HCT116 (cell line): ENCODE measurements at regions not wholly inside any gene's neighbourhood (a gene's known extent, or its start where the extent isn't known, plus 50 kb on each side); places are given as distances from the start of the nearest gene placed in this dataset.

Source experiments
- ATAC-seq: fragments of 200-7000 bp; cut with Tn5 transposase; 2 replicates; pipeline ENCODE4 v1.9.1; 2020; ENCODE audit warnings: mild to moderate bottlenecking, moderate library complexity
- BruUV-seq: library from RNA; stranded (reverse); fragments of 400-500 nt; replicated peaks from 2 replicates; lab custom pipeline; 2021; lab: Mats Ljungman, UMichigan
- CTCF ChIA-PET: fragments of 300-600 bp; sonication (Branson Sonifier 250); formaldehyde crosslinking; loops from one replicate; lab custom pipeline; 2021; ENCODE audit warnings: antibody characterized with exemption; lab: Charles Lee
- POLR2A ChIA-PET: fragments of 300-600, 350-600 bp; sonication (Branson Sonifier 250); formaldehyde crosslinking; loops from one replicate; lab custom pipeline; 2021; ENCODE audit warnings: antibody characterized with exemption; lab: Charles Lee
- RAD21 ChIA-PET, 2 experiments: fragments of 300-600 bp; sonication (Branson Sonifier 250); formaldehyde crosslinking; loops; one replicate each; lab custom pipeline; 2023; ENCODE audit warnings: low total read pairs in 2 of 2; ENCODE audit not compliant: uncharacterized antibody in 2 of 2, unreplicated experiment in 2 of 2, low non-redundant PET in 1 of 2; lab: Charles Lee
- DNase-seq: peaks from one replicate; pipeline ENCODE4 v3.0.0-alpha.2; 2010; ENCODE audit warnings: low read depth, low spot score
- H2AFZ ChIP-seq: fragments of 200-600 bp; shearing (Covaris generic), sonication (generic); 2 replicates; pipeline ENCODE4 v1.6.1; 2017; ENCODE audit warnings: low read depth, mixed run types, mixed read lengths, antibody characterized with exemption, low read length; ENCODE audit not compliant: poor library complexity, severe bottlenecking
- H3K27ac ChIP-seq: 2 replicates; pipeline ENCODE4 v1.5.1; 2012; ENCODE audit warnings: low read depth, low read length
- H3K27me3 ChIP-seq: fragments of 200-600 bp; sonication (generic); 2 replicates; pipeline ENCODE4 v1.6.1; 2016; ENCODE audit warnings: mixed run types, low read length, mixed read lengths; ENCODE audit not compliant: insufficient read depth
- H3K36me3 ChIP-seq, 2 experiments: fragments of 200-500 bp in 1 of 2; fragments of 200-600 bp in 1 of 2; sonication (Bioruptor generic) in 1 of 2; sonication (generic) in 1 of 2; 2 replicates each; pipeline versions ENCODE4 v1.5.1 to v1.6.1; 2014 to 2016; ENCODE audit warnings: low read length in 2 of 2, inconsistent platforms in 1 of 2, mixed read lengths in 1 of 2, mixed run types in 1 of 2; ENCODE audit not compliant: insufficient read depth in 2 of 2, control insufficient read depth in 1 of 2
- H3K4me1 ChIP-seq, 2 experiments: fragments of 200-600 bp in 1 of 2; sonication (generic) in 1 of 2; 2 replicates each; pipeline versions ENCODE4 v1.5.1 to v1.6.1; 2012 to 2017; ENCODE audit warnings: low read length in 2 of 2, inconsistent platforms in 1 of 2, mild to moderate bottlenecking in 1 of 2, mixed read lengths in 1 of 2, mixed run types in 1 of 2, moderate library complexity in 1 of 2; ENCODE audit not compliant: insufficient read depth in 2 of 2, control insufficient read depth in 1 of 2
- H3K4me2 ChIP-seq: fragments of 200-600 bp; sonication (generic); 2 replicates; pipeline ENCODE4 v1.6.1; 2017; ENCODE audit warnings: mixed run types, low read length, mixed read lengths
- H3K4me3 ChIP-seq, 2 experiments: fragments of 200-600 bp in 1 of 2; sonication (generic) in 1 of 2; replicated peaks in 1 of 2; 2 replicates each; pipeline ENCODE4 v1.5.1; 2011 to 2016; ENCODE audit warnings: low read length in 2 of 2, control low read depth in 1 of 2, low read depth in 1 of 2, mild to moderate bottlenecking in 1 of 2, mixed read lengths in 1 of 2, mixed run types in 1 of 2
- H3K79me2 ChIP-seq: fragments of 200-600 bp; sonication (generic); 2 replicates; pipeline ENCODE4 v1.6.1; 2017; ENCODE audit warnings: mild to moderate bottlenecking, mixed run types, low read length, moderate library complexity, mixed read lengths; ENCODE audit not compliant: insufficient read depth
- H3K9ac ChIP-seq: fragments of 200-600 bp; sonication (generic); 2 replicates; pipeline ENCODE4 v1.6.1; 2016; ENCODE audit warnings: low read length, mixed read lengths
- H3K9me2 ChIP-seq: fragments of 200-600 bp; sonication (generic), shearing (Covaris generic); 2 replicates; pipeline ENCODE4 v1.6.1; 2017; ENCODE audit warnings: mixed run types, mild to moderate bottlenecking, moderate library complexity; ENCODE audit not compliant: insufficient read depth
- H3K9me3 ChIP-seq, 2 experiments: fragments of 200-500 bp in 1 of 2; fragments of 200-600 bp in 1 of 2; sonication (Bioruptor generic) in 1 of 2; sonication (generic) in 1 of 2; 2 replicates each; pipeline ENCODE4 v1.6.1; 2014 to 2017; ENCODE audit warnings: low read length in 2 of 2, mixed read lengths in 2 of 2, inconsistent platforms in 1 of 2, low read depth in 1 of 2, mild to moderate bottlenecking in 1 of 2, mixed run types in 1 of 2, moderate library complexity in 1 of 2; ENCODE audit not compliant: control insufficient read depth in 1 of 2, insufficient read depth in 1 of 2
- H4K20me1 ChIP-seq: fragments of 200-600 bp; sonication (generic), shearing (Covaris generic); 2 replicates; pipeline ENCODE4 v1.6.1; 2017; ENCODE audit warnings: mixed run types, mild to moderate bottlenecking, moderate library complexity; ENCODE audit not compliant: insufficient read depth
- CBX3 ChIP-seq: IDR thresholded peaks from 2 replicates; pipeline ENCODE4 v1.6.1; 2012; ENCODE audit warnings: low read depth
- CEBPB ChIP-seq: IDR thresholded peaks from 2 replicates; pipeline ENCODE4 v1.6.1; 2012; ENCODE audit warnings: low read depth
- ELF1 ChIP-seq: IDR thresholded peaks from 2 replicates; pipeline ENCODE4 v1.6.1; 2012; ENCODE audit warnings: low read depth, borderline replicate concordance
- EZH2phosphoT487 ChIP-seq: fragments of 200-600 bp; IDR thresholded peaks from 2 replicates; pipeline ENCODE4 v1.6.1; 2018; ENCODE audit warnings: antibody characterized with exemption, borderline replicate concordance
- FOSL1 ChIP-seq: IDR thresholded peaks from 2 replicates; pipeline ENCODE4 v1.6.1; 2012; ENCODE audit warnings: low read depth
- POLR2AphosphoS5 ChIP-seq: IDR thresholded peaks from 2 replicates; pipeline ENCODE4 v1.6.1; 2011; ENCODE audit warnings: mild to moderate bottlenecking, low read depth, low read length, moderate library complexity
- REST ChIP-seq: IDR thresholded peaks from 2 replicates; pipeline ENCODE4 v1.6.1; 2012; ENCODE audit warnings: low read depth
- SP1 ChIP-seq: IDR thresholded peaks from 2 replicates; pipeline ENCODE4 v1.6.1; 2012; ENCODE audit warnings: low read depth
- TCF7L2 ChIP-seq: IDR thresholded peaks from 2 replicates; pipeline ENCODE4 v1.7.0; 2011; ENCODE audit warnings: borderline replicate concordance, inconsistent platforms; ENCODE audit not compliant: insufficient read depth, insufficient read length; ENCODE audit errors: extremely low read depth
- ZFX ChIP-seq: fragments of 450-650 bp; IDR thresholded peaks from 2 replicates; pipeline ENCODE4 v1.6.1; 2017
- intact Hi-C: fragments of 100-400 bp; cut with micrococcal nuclease; formaldehyde crosslinking; loops from 2 replicates; pipeline ENCODE4 v1.10.0; 2022

GRCh38 chr5:125579182-125579581 is 832.7 kb upstream of the ZNF608 start:
- intact Hi-C loops = no loop called here
- no peak overlapping the region for H3K9ac ChIP-seq
- no peaks in the 10 kb centered on the region for H3K79me2 ChIP-seq
- no peak for TF ChIP-seq SP1
- no peak for TF ChIP-seq POLR2AphosphoS5
- no peak for TF ChIP-seq FOSL1
- no peak for TF ChIP-seq CBX3
- no peak for TF ChIP-seq EZH2phosphoT487
- TF ChIP-seq ZFX = no peak
- no peak for TF ChIP-seq ELF1
- no peak for TF ChIP-seq REST
- TF ChIP-seq CEBPB = no peak
- TF ChIP-seq TCF7L2 = no peak
- no peak overlapping the region for H2AFZ ChIP-seq
- no peaks in the 10 kb centered on the region for H3K9me3 ChIP-seq
- no peak overlapping the region for H3K4me3 ChIP-seq
- ChIA-PET CTCF (no interaction called here), RAD21 (no interaction called here), POLR2A (no interaction called here)
- no peak overlapping the region for H3K4me2 ChIP-seq
- H3K9me2 ChIP-seq = no peaks in the 10 kb centered on the region
- H3K27me3 ChIP-seq = no peaks in the 10 kb centered on the region
- DNase-seq (no peak), ATAC-seq (no peak)
- H3K27ac ChIP-seq = no peak overlapping the region
- H4K20me1 ChIP-seq = no peaks in the 10 kb centered on the region
- BruUV-seq = no TSS peak
- H3K36me3 ChIP-seq = no peaks in the 10 kb centered on the region
- no peaks in the 10 kb centered on the region for H3K4me1 ChIP-seq
